Tibial nerve (tissue), 4 donors: ENCODE measurements at regions not wholly inside any gene's neighbourhood (a gene's known extent, or its start where the extent isn't known, plus 50 kb on each side); places are given as distances from the start of the nearest gene placed in this dataset.

Experiments used
- CTCF ChIP-seq, 5 experiments: fragments of 200-600 bp in 3 of 5; fragments of 450-650 bp in 2 of 5; sonication (generic) in 3 of 5; IDR thresholded peaks; one replicate each; pipeline ENCODE4 v1.5.1; 2016 to 2019; ENCODE audit warnings: antibody characterized with exemption in 5 of 5, mild to moderate bottlenecking in 3 of 5, moderate library complexity in 2 of 5
- EP300 ChIP-seq, 2 donors: sonication (generic); formaldehyde crosslinking; IDR thresholded peaks; one replicate each; pipeline ENCODE4 v1.6.1; 2017; ENCODE audit warnings: antibody characterized with exemption in 2 of 2, mild to moderate bottlenecking in 1 of 2
- POLR2A ChIP-seq, 2 donors: fragments of 450-650 bp; IDR thresholded peaks; one replicate each; pipeline ENCODE4 v1.6.1; 2017; ENCODE audit warnings: antibody characterized with exemption in 2 of 2, mild to moderate bottlenecking in 2 of 2, moderate library complexity in 2 of 2

- TF ChIP-seq POLR2A (IDR thresholded peaks at IDR 0.05): no peak
- no peak for TF ChIP-seq CTCF (IDR thresholded peaks at IDR 0.05)
- no peak for TF ChIP-seq EP300 (IDR thresholded peaks at IDR 0.05)
Measured at GRCh38 chr12:127145241-127145928, 1121.6 kb upstream of the TMEM132C start.
